ENCODE measurements at regions not wholly inside any gene's neighbourhood (a gene's known extent, or its start where the extent isn't known, plus 50 kb on each side); places are given as distances from the start of the nearest gene placed in this dataset.

- no peak for DNase-seq (ENCODE audit: low spot score)
- Mint-ChIP-seq H3K27me3 (ENCODE audit: unreplicated experiment) (no peaks in the 10 kb centered on the region), H3K4me3 (ENCODE audit: unreplicated experiment) (no peak overlapping the region), H3K4me1 (ENCODE audit: unreplicated experiment) (no peaks in the 10 kb centered on the region), H3K36me3 (ENCODE audit: low read depth, unreplicated experiment) (no peaks in the 10 kb centered on the region), H3K27ac (ENCODE audit: unreplicated experiment) (no peak overlapping the region), H3K9me3 (ENCODE audit: unreplicated experiment) (no peaks in the 10 kb centered on the region)
- no peak for TF ChIP-seq CTCF (IDR thresholded peaks at IDR 0.05; ENCODE audit: unreplicated experiment)
Measured at GRCh38 chr7:41538810-41539724, 163.8 kb downstream of the INHBA start.

- no peak for TF ChIP-seq CTCF (IDR thresholded peaks at IDR 0.05; ENCODE audit: unreplicated experiment)
- DNase-seq (ENCODE audit: low spot score), result no peak
Measured at GRCh38 chr7:41536873-41537665, 165.8 kb downstream of the INHBA start.

GRCh38 chr7:41536122-41536872 is 166.6 kb downstream of the INHBA start:
- Mint-ChIP-seq H3K27me3 (ENCODE audit: unreplicated experiment) (no peaks in the 10 kb centered on the region), H3K9me3 (ENCODE audit: unreplicated experiment) (no peaks in the 10 kb centered on the region), H3K4me1 (ENCODE audit: unreplicated experiment) (no peaks in the 10 kb centered on the region), H3K27ac (ENCODE audit: unreplicated experiment) (no peak overlapping the region), H3K36me3 (ENCODE audit: low read depth, unreplicated experiment) (no peaks in the 10 kb centered on the region), H3K4me3 (ENCODE audit: unreplicated experiment) (no peak overlapping the region)
- TF ChIP-seq CTCF (IDR thresholded peaks at IDR 0.05; ENCODE audit: unreplicated experiment), result no peak
- DNase-seq (ENCODE audit: low spot score), result no peak

More at GRCh38 chr7:41536873-41537665, 165.8 kb downstream of the INHBA start:
- Mint-ChIP-seq H3K4me3 (ENCODE audit: unreplicated experiment) (no peak overlapping the region), H3K36me3 (ENCODE audit: low read depth, unreplicated experiment) (no peaks in the 10 kb centered on the region), H3K4me1 (ENCODE audit: unreplicated experiment) (no peaks in the 10 kb centered on the region), H3K27ac (ENCODE audit: unreplicated experiment) (no peak overlapping the region), H3K27me3 (ENCODE audit: unreplicated experiment) (no peaks in the 10 kb centered on the region), H3K9me3 (ENCODE audit: unreplicated experiment) (no peaks in the 10 kb centered on the region)

- DNase-seq (ENCODE audit: low spot score), result no peak
- Mint-ChIP-seq H3K36me3 (ENCODE audit: low read depth, unreplicated experiment) (no peaks in the 10 kb centered on the region), H3K27me3 (ENCODE audit: unreplicated experiment) (peaks cover 1% of the 10 kb centered on the region), H3K27ac (ENCODE audit: unreplicated experiment) (no peak overlapping the region), H3K9me3 (ENCODE audit: unreplicated experiment) (no peaks in the 10 kb centered on the region), H3K4me3 (ENCODE audit: unreplicated experiment) (no peak overlapping the region), H3K4me1 (ENCODE audit: unreplicated experiment) (no peaks in the 10 kb centered on the region)
- TF ChIP-seq CTCF (IDR thresholded peaks at IDR 0.05; ENCODE audit: unreplicated experiment), result no peak
Measured at GRCh38 chr7:41529831-41530230, 173.1 kb downstream of the INHBA start.
